GM18909 (cell line): ENCODE measurements at regions not wholly inside any gene's neighbourhood (a gene's known extent, or its start where the extent isn't known, plus 50 kb on each side); places are given as distances from the start of the nearest gene placed in this dataset.

Experiments
- ATAC-seq: cut with Tn5 transposase; IDR thresholded peaks from one replicate; pipeline ENCODE4 v1.9.1; 2021; ENCODE audit warnings: mild to moderate bottlenecking; ENCODE audit not compliant: unreplicated experiment, poor library complexity

- ATAC-seq, result no peak
Observed at GRCh38 chrX:69282893-69283690, 117.8 kb upstream of the PJA1 start.

GRCh38 chrX:69280933-69281332 is 115.7 kb upstream of the PJA1 start:
- no peak for ATAC-seq

GRCh38 chrX:69279234-69279633 is 114.0 kb upstream of the PJA1 start:
- ATAC-seq, result no peak

GRCh38 chrX:69278031-69278687 is 112.9 kb upstream of the PJA1 start:
- no peak for ATAC-seq

GRCh38 chrX:69277369-69277990 is 112.2 kb upstream of the PJA1 start:
- ATAC-seq, result no peak

GRCh38 chrX:69268611-69269010 is 103.4 kb upstream of the PJA1 start:
- no peak for ATAC-seq

DNA sequence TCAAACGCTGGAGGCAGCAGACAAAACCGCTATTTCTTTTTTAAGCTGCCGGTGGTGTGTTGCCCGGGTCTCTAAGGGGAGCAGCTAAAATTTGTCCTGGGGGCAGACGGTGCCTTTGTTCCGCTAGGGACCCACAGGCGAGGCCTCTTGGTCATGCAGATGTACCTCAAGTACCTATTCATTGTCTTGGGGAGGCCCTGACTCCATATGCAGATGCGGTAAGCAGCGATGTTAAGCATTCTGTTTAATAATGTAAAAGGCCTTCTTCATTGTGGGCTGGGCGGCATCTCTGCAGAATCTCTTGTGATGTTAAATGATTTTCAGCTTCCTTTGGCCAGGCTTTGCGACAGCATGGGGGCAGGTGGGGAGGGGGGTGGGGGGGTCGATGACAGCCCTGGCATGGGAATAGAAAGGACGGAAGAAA is 98.9 kb upstream of the PJA1 start:
- ATAC-seq, result no peak

DNA sequence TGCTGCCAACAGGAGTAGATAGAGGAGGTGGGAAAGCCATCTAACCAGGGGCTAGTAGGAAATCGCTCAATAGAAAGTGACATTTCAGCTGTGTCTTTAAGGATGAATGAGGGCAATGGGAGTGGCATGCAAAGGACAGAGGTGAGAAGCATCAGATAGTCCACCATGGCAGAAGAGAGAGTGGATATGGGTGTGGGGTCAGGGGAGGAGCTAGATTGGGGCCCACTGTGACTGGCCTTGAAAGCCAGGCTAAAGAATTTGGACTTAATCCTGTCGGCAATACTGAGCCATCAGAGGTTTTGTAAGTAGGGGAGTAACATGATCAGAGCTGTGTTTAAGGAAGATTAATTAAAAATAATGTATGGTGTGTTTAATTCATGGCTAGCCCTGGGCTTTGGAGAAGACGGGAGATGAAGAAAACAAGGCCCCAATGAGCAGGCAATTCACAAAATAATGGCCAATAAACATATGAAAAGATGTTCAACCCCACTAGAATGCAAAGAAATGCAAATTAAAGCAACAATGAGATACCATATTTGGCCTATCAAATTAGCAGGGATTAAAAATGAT is 98.1 kb upstream of the PJA1 start:
- ATAC-seq, result no peak

DNA sequence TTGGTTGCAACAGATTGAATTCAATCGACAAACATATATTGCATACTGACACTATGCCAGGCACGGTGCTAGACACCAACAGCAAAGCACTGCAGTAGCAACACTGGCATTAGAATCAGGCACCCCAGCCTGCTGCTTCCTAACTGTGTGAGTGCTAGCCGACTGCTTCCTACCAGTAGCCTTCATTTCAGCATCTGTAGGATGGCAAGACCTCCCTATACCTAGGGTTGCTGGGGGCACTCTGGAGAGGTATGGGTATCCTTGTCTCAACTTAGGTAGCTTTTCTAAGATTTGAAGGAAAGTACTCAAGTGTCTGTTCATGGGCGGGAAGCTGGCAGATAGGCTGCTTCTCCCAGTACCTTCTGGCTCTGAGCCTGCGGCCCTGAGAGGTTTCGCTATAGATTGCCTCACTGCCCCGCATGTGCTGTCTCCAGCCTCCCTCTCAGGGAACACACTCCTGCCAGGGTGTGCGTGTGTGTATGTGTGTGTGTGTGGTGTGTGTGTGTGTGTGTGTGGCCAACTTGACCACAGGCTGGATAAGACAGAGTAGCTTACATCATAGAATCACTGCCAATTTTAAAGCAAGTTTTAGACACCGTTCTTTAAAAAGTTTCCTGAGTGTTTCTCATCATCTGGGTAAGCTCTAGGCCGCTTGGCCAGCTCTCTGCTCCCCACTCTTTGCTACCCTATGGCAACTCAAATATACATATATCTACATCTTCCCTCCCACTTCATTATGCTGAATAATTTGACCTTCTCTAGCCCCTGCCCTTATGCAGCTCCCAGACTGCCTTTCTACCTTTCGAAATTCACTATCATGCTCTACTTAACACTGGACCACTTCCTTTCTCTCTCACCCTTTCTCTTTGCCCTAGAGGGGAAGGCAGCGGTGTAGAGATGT is 97.0 kb upstream of the PJA1 start:
- no peak for ATAC-seq

DNA sequence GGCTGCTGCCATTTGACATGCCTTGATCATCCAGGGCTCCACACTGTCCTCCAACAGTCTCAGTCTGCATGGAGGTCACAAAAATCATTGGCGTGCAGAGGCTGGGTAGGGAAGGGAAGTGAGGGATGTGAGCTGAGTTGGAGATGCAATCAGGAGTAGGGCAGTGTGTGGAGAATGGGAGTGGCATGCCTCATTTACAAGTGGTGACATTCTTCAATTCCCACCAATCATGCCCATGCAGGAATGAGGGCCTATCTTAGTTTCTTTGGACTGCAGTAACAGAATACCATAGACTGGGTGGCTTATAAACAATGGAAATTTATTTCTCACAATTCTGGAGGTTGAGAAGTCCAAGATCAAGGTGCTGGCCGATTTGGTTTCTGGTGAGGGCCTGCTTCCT is 94.9 kb upstream of the PJA1 start:
- ATAC-seq, result no peak

GRCh38 chrX:69258893-69259292 is 93.6 kb upstream of the PJA1 start:
- ATAC-seq, result no peak

DNA sequence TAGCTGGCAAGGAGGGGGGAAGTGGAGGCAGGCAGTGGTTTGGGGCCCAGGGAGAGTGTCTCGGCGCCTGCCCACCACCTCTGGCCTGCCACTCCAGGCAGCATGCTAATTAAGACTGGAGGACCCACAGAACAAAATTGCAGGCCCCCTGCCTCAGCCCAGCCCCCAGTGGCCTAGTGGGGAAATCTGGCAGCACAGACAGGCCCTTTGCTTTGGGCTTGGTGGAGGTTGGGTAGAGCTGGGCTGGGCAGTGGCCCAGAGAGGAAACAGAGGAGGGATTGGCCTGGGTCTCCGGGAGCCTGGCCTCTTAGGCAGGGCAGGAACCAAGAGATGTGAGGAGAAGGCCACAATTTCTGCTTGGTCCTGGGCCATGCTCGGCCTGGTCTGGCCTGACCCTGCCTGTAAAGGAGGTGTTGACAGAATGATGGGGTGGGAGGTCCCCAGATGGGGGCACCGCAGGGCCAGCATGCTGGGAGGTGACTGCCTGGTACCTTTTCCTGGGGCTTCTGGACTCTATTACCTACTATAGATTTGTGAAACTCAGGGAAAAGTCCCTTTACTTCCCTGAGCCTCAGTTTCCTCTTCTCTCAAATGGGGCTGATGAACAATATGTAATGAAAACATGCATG is 92.4 kb upstream of the PJA1 start:
- no peak for ATAC-seq

DNA sequence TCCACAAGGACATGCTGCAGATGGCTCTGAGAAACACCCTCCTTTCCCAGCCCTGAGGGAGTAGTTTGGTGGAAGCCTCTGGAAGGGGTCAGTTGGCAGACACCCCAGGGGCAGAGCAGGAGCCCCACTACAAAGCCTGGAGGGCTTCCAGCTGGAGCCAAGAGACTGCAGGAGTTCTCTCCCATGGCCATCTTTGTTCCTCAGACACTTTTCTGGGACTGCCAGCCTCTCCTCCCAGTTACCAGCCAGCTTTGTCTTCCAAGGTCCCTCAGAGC is 91.0 kb upstream of the PJA1 start:
- no peak for ATAC-seq

GRCh38 chrX:69255441-69256290 is 90.4 kb upstream of the PJA1 start:
- ATAC-seq, result no peak

DNA sequence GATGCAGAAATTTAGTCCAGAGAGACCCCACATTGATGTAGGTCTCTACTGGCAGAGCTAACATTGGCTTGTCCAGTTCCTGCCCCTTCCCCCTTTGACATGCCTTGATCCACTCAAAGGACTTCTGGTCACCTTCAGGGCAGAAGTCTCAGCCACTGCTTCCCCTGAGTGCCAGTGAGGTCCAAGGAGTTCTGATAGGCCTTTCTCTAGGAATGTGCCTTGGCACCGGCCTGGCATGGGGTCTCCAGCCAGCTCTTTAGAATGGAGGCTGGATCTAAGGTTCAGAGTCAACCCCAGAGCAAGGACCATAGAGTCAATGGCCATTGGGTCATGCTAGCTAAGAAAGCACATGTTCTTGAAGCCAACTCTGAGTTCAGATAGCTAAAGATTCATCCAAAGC is 88.6 kb upstream of the PJA1 start:
- ATAC-seq, result no peak

DNA sequence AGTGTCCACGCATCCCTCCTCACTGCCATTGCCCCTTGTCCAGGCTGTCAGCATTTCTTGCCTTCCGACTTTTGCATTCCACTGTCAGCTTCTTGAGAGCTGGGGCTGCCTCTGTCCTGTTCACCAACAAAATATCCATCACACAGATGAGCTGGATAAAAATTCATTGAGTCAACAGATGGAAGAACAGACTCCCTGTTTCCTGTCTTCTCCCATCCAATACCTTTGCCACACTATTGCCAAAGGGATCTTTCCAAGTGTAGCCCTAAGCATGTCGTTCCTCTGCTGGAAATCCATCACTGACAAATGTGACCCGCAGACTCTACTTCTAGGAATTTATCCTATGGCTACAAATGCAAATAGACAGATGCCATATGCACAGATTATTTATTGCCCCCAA is 78.0 kb upstream of the PJA1 start:
- no peak for ATAC-seq

- ATAC-seq, result no peak
Observed at GRCh38 chrX:69238887-69239231, 73.6 kb upstream of the PJA1 start.

DNA sequence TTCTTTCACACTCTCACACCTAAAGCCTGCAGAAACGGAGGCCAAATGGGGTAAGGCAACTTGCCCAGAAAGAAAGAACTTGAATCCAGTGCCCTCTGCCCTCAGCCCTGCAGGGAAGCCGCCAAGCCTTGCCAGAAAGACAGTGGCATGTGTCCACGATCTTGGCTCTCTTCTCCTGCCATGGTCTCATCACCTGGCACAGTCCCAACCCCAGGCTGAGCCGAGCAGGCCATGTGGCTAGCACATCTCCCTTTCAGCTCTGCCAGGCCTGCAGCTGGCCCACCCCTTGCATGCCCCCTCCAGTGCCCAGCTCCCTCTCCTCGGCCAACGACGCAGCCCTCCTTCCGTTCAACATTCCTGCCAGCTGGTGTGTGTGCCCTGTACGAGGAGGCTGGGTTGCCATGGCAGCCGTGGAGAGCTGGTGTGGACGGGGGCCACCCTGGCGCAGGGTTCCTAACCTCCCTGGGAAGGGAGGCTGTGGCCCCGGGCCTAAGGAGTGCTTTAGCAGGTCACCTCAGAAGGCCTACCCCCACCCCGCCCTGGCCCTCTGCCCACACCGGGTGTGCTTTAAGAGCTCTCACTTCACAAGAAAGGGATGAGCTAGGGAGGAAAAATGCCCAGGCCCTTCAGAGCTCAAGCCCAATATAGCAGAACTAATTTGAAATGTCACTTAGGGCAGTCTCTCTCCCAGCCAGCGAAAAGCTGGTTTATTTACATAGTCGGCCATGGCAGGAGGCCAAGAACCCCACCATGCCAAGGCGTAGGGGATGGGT is 73.0 kb upstream of the PJA1 start:
- ATAC-seq, result no peak

DNA sequence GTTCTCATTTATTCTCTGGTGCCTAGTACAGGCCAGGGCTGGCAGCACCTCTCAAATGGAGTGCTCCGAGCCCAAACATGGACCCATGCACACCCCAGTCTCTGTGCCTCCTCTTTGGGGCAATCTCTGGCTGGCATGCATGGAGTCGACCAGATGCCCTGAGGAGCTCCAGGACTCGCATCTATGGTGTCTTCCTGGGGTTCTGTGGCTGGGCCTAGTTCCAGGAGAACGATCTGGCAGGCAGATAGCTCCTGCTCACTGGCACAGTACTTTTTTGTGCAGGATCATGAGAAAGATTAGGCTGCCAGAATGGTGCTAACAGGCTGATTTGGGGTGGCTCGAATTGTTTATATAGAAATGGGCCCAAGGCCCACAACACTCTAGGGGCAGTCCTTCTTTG is 72.0 kb upstream of the PJA1 start:
- ATAC-seq, result no peak
